AG04450 (cell line): ENCODE measurements at regions not wholly inside any gene's neighbourhood (a gene's known extent, or its start where the extent isn't known, plus 50 kb on each side); places are given as distances from the start of the nearest gene placed in this dataset.

Experiments
- CTCF ChIA-PET: fragments of 300-600, 350-600 bp; formaldehyde crosslinking; extraction: SDS; loops from one replicate; lab custom pipeline; 2022; ENCODE audit warnings: antibody characterized with exemption, inconsistent platforms; lab: Charles Lee
- POLR2A ChIA-PET: fragments of 350-600 bp; formaldehyde crosslinking; extraction: SDS; loops from one replicate; lab custom pipeline; 2021; ENCODE audit warnings: antibody characterized with exemption, inconsistent platforms; lab: Yijun Ruan, JAX
- DNase-seq: peaks from one replicate; pipeline ENCODE4 v3.0.0-alpha.2; 2011; ENCODE audit warnings: low read depth, low spot score
- H3K27ac ChIP-seq: one replicate; pipeline ENCODE4 v1.5.1; 2012; ENCODE audit warnings: low read depth, low read length, control low read depth
- H3K27me3 ChIP-seq: one replicate; pipeline ENCODE4 v1.6.0; 2012; ENCODE audit warnings: low read length; ENCODE audit not compliant: control insufficient read depth, insufficient read depth
- H3K4me3 ChIP-seq: 2 replicates; pipeline ENCODE4 v1.5.1; 2011; ENCODE audit warnings: mild to moderate bottlenecking, low read depth, low read length, control low read depth
- H3K9me3 ChIP-seq: 2 replicates; pipeline ENCODE4 v1.5.1; 2012; ENCODE audit warnings: low read length; ENCODE audit not compliant: control insufficient read depth, insufficient read depth
- CTCF ChIP-seq: IDR thresholded peaks from 2 replicates; pipeline ENCODE4 v1.5.1; 2011; ENCODE audit warnings: low read depth, low read length, control low read depth, inconsistent platforms

GRCh38 chr2:196528486-196529223 is 110.9 kb upstream of the CCDC150 start:
- POLR2A ChIA-PET = no interaction called here
- Histone ChIP-seq H3K27ac (no peak overlapping the region), H3K4me3 (no peak overlapping the region), H3K27me3 (no peaks in the 10 kb centered on the region), H3K9me3 (no peaks in the 10 kb centered on the region)
- no peak for DNase-seq
- CTCF ChIA-PET = no interaction called here
- TF ChIP-seq CTCF = no peak

GRCh38 chr2:196530910-196531309 is 108.6 kb upstream of the CCDC150 start:
- POLR2A ChIA-PET = no interaction called here
- CTCF ChIA-PET = no interaction called here
- no peaks in the 10 kb centered on the region for H3K9me3 ChIP-seq
- no peak for TF ChIP-seq CTCF
- H3K27ac ChIP-seq = no peak overlapping the region
- DNase-seq = no peak
- H3K27me3 ChIP-seq = no peaks in the 10 kb centered on the region
- no peak overlapping the region for H3K4me3 ChIP-seq

DNA sequence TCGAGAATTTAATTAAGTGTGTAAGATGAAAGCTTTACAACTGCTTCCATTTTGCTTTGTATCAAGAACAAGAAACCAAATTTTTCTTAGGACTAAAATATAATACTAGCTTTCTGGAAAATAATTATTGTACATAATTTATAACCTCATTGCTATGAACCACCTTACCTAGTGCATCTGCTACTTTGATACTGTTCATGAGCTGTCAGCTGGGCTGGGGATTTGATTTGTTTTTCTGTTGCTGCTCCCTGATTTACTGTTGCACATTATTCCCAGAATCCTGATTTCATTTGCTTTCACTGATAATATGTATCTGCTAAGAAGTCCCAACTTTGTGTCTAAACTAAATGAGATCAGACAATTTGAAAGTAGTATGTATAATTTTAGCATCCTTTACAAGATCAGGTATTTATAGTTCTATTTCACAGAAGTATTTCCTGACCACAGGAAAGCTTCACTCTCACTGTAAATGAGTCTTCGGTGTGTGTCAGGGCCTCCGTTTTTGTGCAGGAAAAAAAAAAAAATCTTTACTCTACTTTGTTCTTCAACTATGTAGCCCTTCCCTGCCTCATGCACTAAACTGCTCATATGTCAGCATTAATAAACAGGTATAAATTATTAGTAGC is 105.6 kb upstream of the CCDC150 start:
- Histone ChIP-seq H3K27ac (no peak overlapping the region), H3K9me3 (no peaks in the 10 kb centered on the region), H3K4me3 (no peak overlapping the region), H3K27me3 (no peaks in the 10 kb centered on the region)
- ChIA-PET POLR2A (no interaction called here), CTCF (interaction anchor here (0.6 to 1.4 kb wide), 2 partner anchors 80 to 224 kb away, joined by 3 to 4 read pairs; no protein-coding TSS in a partner anchor)
- no peak for TF ChIP-seq CTCF
- DNase-seq = no peak

DNA sequence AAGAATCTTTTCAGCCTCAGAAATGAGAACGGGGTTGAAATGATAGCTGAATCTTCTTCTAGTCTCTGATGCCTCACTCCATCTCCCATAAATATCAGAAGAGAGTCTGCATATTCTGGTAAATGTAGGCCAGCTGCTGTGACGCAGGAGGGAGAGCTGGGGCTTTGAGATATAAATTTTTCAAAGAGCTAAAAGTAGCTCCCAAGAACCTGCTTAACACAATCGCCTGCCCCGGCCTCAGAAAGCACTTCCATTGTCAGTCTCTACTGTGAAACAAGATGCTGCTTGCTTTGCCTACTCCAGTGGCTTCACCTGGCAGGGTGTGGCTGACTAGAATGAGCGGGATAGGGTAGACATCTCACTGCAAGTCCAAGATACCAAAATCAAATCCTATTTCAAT is 105.0 kb upstream of the CCDC150 start:
- no peak for DNase-seq
- Histone ChIP-seq H3K9me3 (no peaks in the 10 kb centered on the region), H3K27me3 (no peaks in the 10 kb centered on the region), H3K4me3 (no peak overlapping the region), H3K27ac (no peak overlapping the region)
- ChIA-PET POLR2A (no interaction called here), CTCF (interaction anchor here (1.4 kb wide), 1 partner anchor 81 kb away, joined by 4 read pairs; no protein-coding TSS in a partner anchor)
- TF ChIP-seq CTCF = no peak

DNA sequence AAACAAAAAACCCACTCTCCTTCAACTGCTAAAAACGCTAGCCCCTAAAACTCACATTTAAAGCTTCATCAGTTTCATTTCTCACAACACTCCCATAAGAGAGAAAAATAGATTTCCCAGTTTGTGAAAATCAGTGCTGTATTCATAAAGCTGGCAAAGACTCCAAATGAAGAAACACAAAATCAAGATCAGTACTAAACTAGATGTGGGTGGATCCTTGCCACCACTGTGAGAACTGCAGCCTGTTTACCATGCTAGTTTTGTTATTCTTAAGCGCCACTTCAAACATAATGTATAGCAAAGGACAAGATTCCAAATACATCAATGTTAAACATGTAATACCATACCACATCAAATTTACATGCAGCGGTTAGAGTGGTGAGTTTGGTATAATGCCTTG is 104.5 kb upstream of the CCDC150 start:
- POLR2A ChIA-PET = no interaction called here
- Histone ChIP-seq H3K27me3 (no peaks in the 10 kb centered on the region), H3K27ac (no peak overlapping the region), H3K4me3 (no peak overlapping the region), H3K9me3 (no peaks in the 10 kb centered on the region)
- CTCF ChIA-PET = no interaction called here
- no peak for DNase-seq
- TF ChIP-seq CTCF = no peak
